Heart left ventricle (tissue), 13 donors: ENCODE measurements at regions not wholly inside any gene's neighbourhood (a gene's known extent, or its start where the extent isn't known, plus 50 kb on each side); places are given as distances from the start of the nearest gene placed in this dataset.

ENCODE experiments used
- CTCF ChIP-seq, 12 donors: fragments of 200-600 bp; sonication (generic) in 4 of 12; IDR thresholded peaks; one replicate each; pipeline versions ENCODE4 v1.5.0 to v1.8.0; 2018 to 2022; ENCODE audit warnings: antibody characterized with exemption in 12 of 12, mild to moderate bottlenecking in 5 of 12
- POLR2A ChIP-seq, 2 donors: fragments of 450-650 bp; IDR thresholded peaks; one replicate each; pipeline ENCODE4 v1.6.1; 2017; ENCODE audit warnings: antibody characterized with exemption in 2 of 2, mild to moderate bottlenecking in 2 of 2, moderate library complexity in 2 of 2
- donor health status: ischemic (EF 13 %, LVEDD 7.1; RV severe dilation, severe dysfunction).
- donor health status: DM: no; HTN: yes; CAD: no.
- donor health status: DM: no; HTN: no; CAD: no.
- donor health status: ischemic (EF 25% LVEDD 6.9; RV normal size, moderate dysfunction).
- donor health status: ischemic (EF 25% LVEDD 5.7; RV mildly dilated, moderate dysfunction).
- donor health status: ischemic (EF 35%, LVEDD 5.7; RV mildly dilated, moderate dysfunction).
- donor health status: nonischemic (EF 11% LVEDD 7.7; RV severe dilation, severe dysfunction).
- donor health status: DM: yes; HTN: yes; CAD: no.
- donor health status: PGD.
- donor health status: ischemic (EF 29% LVEDD 5.4; RV normal size, mild dysfunction).
- donor health status: nonischemic (EF 23%, LVEDD 6.1; RV moderate dilation, normal function).

GRCh38 chr22:27329966-27330645 lies 471.4 kb downstream of the MN1 start:
- no peak for TF ChIP-seq POLR2A (IDR thresholded peaks at IDR 0.05)
- TF ChIP-seq CTCF (IDR thresholded peaks at IDR 0.05), result no peak
